Thyroid gland (tissue), 4 donors: ENCODE measurements at regions not wholly inside any gene's neighbourhood (a gene's known extent, or its start where the extent isn't known, plus 50 kb on each side); places are given as distances from the start of the nearest gene placed in this dataset.

Experiments used
- CTCF ChIP-seq, 6 experiments: fragments of 200-600 bp in 3 of 6; fragments of 450-650 bp in 3 of 6; sonication (generic) in 3 of 6; IDR thresholded peaks; one replicate each; pipeline ENCODE4 v1.5.1; 2016 to 2019; ENCODE audit warnings: antibody characterized with exemption in 6 of 6, mild to moderate bottlenecking in 2 of 6, inconsistent platforms in 1 of 6, moderate library complexity in 1 of 6
- POLR2A ChIP-seq, 2 donors: fragments of 450-650 bp; IDR thresholded peaks; one replicate each; pipeline ENCODE4 v1.6.1; 2017; ENCODE audit warnings: antibody characterized with exemption in 2 of 2, mild to moderate bottlenecking in 2 of 2, moderate library complexity in 1 of 2

DNA sequence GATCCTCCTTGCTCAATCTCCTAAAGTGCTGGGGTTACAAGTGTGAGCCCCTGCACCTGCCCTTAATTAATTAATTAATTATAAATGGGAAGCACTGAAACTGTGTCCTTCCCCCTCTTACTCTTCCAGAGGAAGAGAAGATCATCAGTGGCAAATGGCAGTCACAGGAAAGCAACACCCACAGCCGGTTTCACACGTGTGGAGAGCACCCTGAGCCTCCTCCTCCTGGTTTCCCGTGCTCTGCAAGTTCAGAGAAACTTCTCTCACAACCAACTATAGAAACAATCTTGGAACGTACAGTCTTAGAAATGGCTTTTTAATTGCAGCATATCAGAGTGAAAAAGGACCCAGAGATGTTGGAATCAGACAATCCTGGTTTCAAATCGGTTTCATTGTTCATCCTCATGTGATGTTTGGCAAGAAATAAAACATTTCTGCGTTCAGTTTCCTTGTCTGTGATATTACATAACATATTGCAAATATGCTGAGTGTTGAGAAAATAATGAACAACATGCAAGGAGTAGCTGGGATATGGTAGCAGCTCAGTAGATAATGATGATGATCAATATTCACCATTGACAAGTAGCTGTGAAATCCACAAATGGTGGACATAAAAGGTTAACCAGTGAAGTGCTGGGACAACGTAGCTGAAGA is 141.0 kb upstream of the KCTD1 start:
- TF ChIP-seq POLR2A (IDR thresholded peaks at IDR 0.05) (no peak), CTCF (IDR thresholded peaks at IDR 0.05) (no peak)
